Amniotic stem cell (primary cell): ENCODE measurements at regions not wholly inside any gene's neighbourhood (a gene's known extent, or its start where the extent isn't known, plus 50 kb on each side); places are given as distances from the start of the nearest gene placed in this dataset.

Experiments used
- DNase-seq: peaks from one replicate; lab custom pipeline; 2025; lab: John Stamatoyannopoulos, UW

- no peak for DNase-seq
Observed at GRCh38 chr6:163802267-163802666, 387.7 kb downstream of the QKI start.

GRCh38 chr6:163797296-163797845 is 382.9 kb downstream of the QKI start:
- no peak for DNase-seq

DNA sequence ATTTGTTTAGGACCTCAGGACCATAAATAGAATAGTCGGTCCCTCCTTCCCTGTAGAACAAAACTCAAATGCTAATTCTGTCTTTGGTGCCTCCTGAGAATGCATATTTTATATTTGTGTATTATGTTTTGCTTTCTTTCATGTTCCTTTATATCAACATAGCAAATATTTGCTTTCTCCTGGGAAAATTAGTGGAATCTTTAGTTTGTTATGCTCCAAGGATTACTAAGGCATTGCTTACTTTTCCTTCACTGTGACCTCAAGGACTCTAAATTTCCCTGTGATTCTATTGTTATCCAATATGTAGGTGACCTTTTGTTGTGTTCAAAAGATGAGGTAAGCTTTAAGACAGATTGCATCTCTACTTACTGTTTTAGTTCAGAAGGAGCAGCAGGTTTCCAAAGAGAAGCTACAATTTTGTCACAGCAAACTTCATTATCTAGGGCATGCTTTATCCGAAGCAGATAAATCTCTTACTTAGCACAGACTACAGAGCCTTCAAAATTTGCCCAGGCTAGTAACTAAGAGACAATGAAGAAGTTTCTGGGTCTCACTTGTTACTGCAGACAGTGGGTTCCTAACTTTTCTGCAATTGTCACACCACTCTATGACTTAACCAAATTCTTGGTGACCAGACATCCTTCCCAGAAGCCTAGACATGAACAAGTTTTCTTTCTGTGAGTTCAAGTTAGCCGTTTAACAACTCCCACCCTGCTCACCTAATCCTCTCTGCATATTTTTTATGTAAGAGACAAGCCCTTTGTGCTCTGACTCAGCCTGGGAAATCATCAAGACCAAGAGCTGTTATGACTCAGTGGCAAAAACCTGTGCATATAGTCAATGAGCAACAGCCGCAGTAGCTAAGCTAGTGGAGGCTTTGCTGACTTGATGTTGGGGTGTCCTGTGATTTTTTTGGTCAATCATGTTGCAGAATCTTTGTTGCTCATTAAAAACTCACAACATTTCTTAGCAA is 378.8 kb downstream of the QKI start:
- DNase-seq: peak; percentile 86

- no peak for DNase-seq
Observed at GRCh38 chr6:163790266-163790840, 375.8 kb downstream of the QKI start.

GRCh38 chr6:163789199-163789810 is 374.8 kb downstream of the QKI start:
- DNase-seq: no peak

GRCh38 chr6:163786995-163787671 is 372.6 kb downstream of the QKI start:
- no peak for DNase-seq

DNA sequence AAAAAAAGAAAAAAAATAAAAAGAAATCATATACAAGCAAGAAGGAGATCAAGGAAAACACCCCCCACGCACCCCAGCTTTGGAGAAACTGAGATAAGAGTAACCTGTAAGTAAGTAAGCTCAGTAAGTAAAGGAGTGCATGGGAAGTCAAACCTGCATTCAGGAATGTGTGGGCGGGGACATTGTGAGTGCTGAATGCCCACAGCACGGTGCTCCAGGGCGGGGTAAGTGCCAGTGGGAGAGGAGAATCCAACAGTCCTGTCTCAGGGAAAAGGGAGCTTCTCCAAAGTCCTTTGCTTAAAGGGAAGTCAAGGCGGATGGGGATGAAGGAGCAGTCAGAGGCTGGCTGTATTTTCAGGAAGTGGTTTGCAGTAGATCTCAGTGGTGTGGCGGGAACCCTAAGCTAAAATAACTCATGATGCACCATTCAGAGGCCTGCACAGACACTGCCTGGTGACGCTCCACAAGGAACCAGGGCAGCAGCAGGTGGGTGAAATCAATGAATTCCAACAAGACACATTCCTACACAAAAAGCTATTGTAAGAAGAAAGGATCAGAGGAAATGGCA is 368.0 kb downstream of the QKI start:
- no peak for DNase-seq

- no peak for DNase-seq
Observed at GRCh38 chr6:163780994-163781393, 366.5 kb downstream of the QKI start.

DNA sequence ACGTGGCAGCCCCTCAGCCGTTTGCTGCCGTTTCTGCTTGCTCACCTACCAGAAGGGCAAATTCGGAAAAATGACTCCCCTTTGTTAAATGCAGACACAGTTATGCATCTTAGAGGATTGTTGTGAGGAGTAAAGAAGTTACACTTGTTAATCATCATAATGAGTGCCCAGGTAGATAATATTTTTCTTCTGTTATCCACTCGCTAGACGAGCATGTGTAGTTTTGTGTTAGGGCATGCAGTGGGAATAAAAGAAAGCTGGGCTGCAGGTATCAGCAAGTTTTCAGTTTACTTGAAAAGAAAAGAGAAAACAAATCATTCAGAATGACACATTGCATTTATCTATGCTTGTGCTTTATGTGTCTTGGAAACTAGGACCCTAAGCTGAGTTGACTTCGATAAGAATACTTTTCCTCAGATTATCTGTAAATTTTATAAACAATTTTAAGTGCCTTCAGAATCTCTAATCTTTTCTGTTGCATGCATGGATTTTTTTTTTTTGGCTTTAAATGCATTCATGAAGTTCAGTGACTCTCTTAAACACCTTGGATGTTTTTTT is 365.3 kb downstream of the QKI start:
- DNase-seq: no peak

DNA sequence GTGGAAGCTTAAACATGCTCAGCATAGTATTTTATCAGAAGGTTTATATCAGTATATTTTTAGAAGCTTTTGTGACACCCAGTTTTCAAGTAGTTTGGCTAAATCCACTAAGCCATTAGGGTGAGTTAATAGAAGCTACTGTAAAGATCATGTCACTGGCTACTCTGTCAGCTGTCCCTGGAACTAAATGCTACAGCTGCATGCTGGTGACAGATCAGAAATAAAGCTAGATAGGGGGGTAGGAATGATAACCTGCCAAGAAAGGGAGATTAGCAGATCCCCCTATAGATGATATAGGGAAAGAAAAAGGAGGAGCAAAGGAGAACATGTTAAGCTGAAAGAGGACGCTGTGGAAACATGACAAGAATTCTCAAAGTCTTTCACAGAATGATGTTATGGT is 363.2 kb downstream of the QKI start:
- no peak for DNase-seq

GRCh38 chr6:163776906-163777686 is 362.6 kb downstream of the QKI start:
- DNase-seq: no peak

DNA sequence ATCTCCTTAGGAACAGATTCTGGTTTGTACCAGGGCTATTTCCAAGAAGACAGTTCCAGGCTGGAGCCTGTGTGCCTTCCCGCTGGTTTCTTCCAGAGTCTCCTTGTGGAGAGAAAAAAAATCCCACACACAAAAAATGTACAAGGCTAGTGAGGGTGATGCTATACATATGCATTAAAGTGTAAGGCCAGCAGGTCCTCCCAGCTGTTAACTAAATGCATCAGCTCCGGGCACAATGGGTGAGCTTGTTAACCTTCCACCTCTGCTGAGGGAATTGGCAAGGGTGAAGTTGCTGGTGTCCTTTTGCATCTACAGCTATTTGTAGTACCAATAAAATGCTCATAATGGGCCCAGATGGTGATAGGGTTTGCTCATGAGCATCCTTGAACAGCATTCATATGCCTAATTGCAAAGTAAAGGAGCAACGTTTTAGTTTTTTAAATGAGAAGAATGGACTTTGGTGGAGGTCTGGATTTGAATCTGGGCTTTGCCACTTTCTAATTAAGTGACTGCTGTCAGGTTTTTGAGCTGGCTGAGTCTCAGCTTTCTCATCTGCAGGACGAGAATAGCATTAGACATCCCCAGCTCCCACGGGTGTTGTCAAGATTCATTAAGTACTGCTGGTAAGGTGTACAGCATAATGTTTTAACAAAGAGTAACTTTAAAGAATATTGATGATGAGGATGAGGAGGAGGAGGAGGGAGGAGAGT is 361.8 kb downstream of the QKI start:
- no peak for DNase-seq

GRCh38 chr6:163775313-163775712 is 360.8 kb downstream of the QKI start:
- no peak for DNase-seq

DNA sequence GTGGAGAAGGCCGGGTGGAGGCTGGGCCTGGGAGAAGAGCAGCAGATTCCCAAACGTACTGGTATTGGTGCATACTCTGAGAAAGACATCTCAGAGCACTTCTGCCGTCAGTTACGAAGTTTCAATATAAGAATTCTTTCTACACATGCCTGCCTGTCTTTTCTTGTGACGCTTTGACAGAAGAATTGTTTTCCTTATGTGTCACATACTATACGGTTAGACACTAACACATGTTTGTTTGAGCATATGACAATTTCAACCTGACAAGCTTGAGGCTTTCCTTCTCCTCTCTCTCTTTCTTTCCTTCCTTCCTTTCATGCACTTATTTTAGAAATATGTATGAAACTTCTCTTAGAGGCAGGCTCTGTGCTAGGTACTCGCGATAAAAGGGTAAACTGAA is 360.0 kb downstream of the QKI start:
- DNase-seq: no peak

DNA sequence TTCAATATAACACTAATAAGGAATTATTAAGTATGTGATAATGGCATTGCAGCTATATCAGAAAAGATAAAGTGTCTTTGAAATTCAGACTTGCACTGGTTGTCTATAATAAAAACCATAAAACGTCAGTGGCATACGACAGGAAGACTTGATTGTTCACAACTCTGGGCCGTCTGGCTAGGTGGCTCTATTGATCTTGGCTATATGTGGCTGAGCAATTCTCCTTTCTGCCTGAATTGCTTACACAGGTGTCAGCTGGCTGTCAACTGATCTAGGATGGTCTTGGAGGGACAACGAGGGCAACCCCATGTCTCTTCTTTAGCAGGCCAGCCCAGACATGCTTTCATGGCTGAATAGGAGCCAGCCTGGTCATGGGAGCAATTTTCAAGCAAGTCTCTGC is 359.1 kb downstream of the QKI start:
- no peak for DNase-seq

DNA sequence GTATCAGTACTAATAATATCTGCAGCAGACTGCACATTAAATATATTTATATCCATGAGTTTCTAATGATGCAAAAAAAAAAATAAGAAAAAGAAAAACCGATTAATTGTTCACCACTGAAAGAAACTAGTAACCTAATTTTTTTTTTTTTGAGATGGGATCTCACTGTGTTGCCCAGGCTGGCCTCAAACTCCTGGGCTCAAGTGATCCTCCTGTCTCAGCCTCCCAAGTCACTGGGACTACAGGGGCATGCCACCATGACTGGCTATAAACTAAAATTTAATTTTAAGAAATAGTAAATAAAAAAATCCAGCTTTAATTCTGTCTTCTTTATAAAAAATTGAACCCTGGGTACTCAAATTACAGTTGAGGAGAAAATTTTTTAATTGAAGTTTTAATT is 358.2 kb downstream of the QKI start:
- DNase-seq: no peak

- no peak for DNase-seq
Observed at GRCh38 chr6:163771180-163771579, 356.7 kb downstream of the QKI start.

DNA sequence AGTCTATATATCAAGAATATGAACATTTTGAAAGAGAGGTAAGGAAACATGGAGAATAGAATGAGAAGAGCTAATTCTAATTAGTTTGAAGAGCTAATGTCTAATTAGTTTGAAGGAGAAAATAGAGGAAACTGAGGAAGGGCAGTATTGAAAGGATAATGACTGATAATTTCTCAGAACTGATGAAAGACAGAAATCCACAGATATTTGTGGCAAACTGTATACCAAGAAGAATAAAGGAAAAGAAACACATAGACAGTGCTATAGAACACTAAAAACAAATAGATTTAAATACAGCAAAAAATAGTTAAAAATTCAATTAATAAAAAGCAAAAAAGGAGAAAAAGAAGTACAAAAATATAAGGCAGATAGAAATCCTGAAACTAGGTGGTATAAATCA is 354.4 kb downstream of the QKI start:
- DNase-seq: no peak

- DNase-seq: no peak
Observed at GRCh38 chr6:163766936-163767335, 352.4 kb downstream of the QKI start.

- DNase-seq: no peak
Observed at GRCh38 chr6:163765335-163765734, 350.8 kb downstream of the QKI start.
